Nucleus accumbens (tissue), 56 donors: ENCODE measurements at regions not wholly inside any gene's neighbourhood (a gene's known extent, or its start where the extent isn't known, plus 50 kb on each side); places are given as distances from the start of the nearest gene placed in this dataset.
A peak's percentile ranks its signal among the peaks of the same experiment; 100 is the strongest.

Source experiments
- DNase-seq, 56 donors: peaks; one replicate each; lab custom pipeline; 2025; lab: John Stamatoyannopoulos, UW

DNA sequence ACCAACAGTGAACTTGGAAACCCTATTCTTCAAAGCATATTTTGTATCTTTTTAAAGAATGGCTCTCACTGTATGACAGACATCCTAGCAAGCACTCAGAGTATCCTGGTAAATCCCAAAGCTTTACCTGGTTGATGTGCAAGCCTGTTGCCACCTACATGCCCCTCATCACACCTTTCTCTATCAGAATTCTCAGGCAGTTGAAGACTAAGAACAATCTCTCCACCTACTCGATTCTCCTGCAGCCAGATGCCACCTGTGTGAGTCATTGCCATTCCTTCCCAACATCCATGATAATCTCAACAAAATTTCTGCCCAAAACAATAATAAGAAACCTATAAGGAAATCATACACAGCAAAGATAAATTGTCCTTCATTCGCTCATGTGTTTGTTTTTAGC is 659.8 kb downstream of the BCL11A start:
- DNase-seq: peak in 2 of 56 donors; percentile 5 to 6

DNA sequence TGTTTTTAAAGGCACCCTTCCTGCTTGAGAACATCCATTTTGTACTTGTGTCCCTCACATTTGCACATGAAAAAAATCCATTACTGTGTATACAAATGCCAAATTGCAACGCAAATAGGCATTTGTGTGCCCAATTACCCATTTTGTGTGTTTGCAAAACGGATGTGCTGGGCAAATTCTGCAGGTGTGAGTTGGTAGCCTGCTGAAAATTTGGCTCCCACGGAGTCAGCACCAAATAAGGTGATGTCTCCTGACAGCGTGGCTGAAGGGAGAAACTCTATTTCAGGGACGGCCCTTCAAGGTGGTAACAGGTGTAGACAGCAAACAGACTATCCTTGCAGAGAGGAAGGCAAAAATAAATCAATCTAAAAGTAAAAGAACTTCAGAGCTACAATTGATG is 661.1 kb downstream of the BCL11A start:
- DNase-seq: no peak

GRCh38 chr2:59889305-59889704 is 664.1 kb downstream of the BCL11A start:
- DNase-seq: no peak

- DNase-seq: no peak
Measured at GRCh38 chr2:59888706-59889105, 664.7 kb downstream of the BCL11A start.

DNA sequence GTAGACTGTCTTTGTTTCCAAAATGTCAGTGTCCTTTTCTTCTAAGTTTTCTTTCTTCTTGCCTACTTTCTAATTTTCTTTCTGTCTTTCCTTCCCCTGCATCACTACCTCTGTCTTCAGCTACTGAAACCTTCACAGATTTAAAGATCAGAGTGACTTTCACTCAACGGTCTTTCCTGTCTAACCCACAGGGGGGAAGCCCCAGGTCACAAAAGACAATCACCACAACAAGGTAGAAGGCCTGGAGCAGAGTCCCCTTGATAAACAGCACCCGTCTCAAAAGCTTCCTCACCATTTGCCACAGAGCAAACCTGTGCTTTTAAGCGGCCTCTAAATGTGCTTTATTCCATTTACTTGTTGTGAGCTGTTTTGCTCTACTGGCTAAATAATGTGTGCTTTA is 665.4 kb downstream of the BCL11A start:
- no peak for DNase-seq

GRCh38 chr2:59887366-59887765 is 666.1 kb downstream of the BCL11A start:
- no peak for DNase-seq

DNA sequence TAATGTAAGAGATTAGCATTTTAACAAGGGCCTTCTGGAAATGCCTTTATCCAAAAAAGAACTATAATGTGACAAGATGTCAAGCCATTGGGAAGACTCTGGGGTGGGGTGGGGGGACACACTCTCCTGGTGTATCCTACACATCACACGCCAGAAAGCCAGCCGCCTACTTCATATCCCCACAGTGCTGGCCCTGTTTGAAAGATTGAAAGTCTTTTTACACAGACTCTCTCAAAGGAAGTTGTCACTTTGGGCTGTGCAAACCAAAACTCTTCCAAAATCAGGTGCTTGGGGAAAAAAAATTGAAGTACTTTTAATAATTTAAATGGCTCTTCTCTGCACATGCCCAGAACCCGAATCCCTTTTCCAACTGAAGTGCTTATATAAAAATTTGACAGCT is 666.7 kb downstream of the BCL11A start:
- no peak for DNase-seq

- DNase-seq: peak in 1 of 56 donors; percentile 0
Measured at GRCh38 chr2:59885541-59885940, 667.9 kb downstream of the BCL11A start.

- DNase-seq: no peak
Measured at GRCh38 chr2:59884166-59884565, 669.3 kb downstream of the BCL11A start.

GRCh38 chr2:59882822-59883221 is 670.6 kb downstream of the BCL11A start:
- no peak for DNase-seq

DNA sequence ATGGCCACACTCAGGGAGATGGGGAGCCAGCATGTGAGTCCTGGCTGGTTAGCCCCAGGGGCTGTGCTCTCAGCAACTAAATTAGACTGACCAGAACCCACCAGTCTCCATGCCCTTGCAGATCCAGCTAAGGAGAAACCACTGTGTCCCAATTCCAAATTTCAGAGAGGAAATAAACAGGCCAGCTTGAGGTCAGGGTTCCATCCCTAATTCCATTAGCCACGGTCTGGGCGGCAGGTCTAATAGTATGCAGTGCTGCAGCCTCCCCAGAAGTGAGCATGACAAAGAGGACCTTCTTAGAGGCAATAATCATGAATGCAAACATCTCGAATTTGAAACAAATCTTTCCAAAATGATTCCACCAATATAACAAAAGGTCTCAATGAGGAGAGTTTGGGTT is 671.2 kb downstream of the BCL11A start:
- DNase-seq: no peak

DNA sequence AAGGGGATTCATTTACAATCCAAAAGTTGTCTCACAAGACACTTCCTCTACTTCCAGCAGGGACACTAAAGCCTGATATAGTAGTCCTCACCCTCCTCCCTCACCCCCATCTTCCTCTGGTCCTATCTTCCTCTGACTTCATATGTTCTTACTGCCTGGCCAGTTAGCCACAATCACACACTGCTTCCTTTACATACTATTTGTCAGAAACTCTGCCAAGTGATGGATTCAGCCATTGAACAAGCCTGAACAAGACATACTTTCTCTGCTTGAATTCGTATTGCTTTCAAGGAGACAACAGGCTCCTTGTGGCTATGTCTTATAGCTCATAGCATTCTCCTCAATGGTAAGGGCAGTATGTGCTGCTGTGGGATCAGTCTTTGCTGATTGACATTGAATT is 672.2 kb downstream of the BCL11A start:
- no peak for DNase-seq

DNA sequence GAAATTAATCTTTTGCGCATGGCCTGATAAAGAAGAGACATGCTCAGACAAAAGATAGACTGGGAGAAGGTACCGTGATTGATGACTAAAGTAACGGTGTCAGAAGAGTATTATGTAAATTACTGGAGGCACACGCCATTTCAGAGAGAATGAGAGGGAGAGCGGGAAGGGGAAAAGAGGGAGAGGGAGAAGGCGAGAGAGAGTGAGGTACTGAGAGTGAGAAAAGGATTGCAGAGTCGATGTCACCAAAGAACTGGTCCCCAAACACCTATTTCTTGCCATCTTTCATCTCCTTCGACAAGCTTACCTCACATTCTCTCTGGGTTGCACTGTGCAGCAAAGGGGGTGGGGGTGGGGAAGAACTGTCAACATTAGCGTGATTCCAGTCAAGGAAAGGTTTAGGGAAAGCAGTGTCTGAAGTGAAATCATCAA is 673.7 kb downstream of the BCL11A start:
- DNase-seq: no peak

GRCh38 chr2:59875836-59876235 is 677.6 kb downstream of the BCL11A start:
- no peak for DNase-seq

- DNase-seq: no peak
Measured at GRCh38 chr2:59874971-59875755, 678.3 kb downstream of the BCL11A start.

DNA sequence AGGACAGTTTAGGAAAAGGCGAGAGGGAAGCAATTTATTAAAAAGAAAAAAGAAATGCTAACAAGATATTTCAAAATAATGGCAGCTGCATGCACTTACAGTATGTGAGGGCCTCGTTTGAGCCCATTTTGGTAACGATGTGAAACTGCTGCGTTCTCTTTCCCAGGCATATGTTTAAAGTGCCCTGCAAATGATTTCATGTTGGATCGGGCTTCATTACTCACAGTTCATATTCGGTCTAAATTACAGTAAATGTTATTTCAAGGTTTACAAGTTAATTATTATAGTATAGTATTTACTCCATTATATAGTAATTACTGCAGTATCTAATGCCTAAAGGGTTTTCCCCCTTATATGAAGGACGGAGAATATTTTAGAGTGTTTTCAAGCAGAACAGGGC is 679.1 kb downstream of the BCL11A start:
- DNase-seq: no peak

DNA sequence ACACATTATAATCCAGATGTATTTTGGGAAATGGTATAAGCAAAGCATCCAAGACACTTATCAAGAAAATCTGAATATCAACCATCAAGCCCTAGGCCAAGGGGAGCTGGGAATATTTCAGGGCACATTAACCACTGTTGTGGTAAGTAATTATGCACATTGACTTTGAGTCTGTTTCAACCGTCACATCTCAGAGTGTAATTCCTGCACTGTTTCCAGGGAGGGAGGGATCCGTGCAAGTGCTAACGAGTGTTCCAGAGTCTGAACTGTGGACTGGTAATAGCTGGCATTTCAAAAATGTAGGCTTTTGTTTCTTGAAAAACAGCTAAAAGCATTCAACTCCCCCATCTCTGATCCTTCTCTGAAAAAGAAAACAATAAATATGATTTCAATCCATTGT is 681.6 kb downstream of the BCL11A start:
- DNase-seq: no peak

DNA sequence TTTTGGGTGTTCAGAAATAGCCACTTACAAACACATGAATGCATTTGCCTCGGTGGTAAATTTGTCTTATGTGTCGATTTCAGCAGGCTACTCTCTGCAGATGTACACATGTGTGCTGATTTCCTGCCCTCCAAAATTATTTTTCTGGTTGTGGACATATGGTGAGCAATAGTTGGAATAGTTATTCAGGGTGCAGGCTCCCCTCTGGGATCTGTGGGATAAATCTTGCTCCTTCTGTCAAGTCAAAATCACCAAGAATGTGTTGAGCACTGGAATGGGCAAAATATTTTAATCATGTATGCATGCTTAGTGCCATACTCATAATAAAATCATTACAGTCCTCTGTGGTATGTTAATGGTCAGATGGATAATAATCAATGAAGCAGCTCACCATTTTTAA is 684.5 kb downstream of the BCL11A start:
- no peak for DNase-seq

DNA sequence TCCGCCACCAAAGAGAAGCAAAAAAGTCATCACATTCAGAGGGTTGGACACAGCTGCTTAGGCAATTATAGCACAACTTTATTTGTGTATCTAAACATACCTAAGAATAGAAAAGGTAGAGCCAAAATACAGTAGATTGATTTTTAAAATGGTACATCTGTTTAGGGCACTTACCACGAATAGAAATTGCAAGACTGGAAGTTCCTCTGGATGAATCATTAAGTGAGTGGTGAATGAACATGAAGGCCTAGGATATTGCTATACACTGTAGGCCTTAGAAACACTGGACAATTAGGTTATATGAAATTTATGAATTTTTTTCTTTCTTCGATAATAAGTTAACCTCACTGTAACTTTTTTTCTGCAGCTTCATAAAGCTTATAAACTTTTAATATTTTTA is 687.0 kb downstream of the BCL11A start:
- DNase-seq: no peak

DNA sequence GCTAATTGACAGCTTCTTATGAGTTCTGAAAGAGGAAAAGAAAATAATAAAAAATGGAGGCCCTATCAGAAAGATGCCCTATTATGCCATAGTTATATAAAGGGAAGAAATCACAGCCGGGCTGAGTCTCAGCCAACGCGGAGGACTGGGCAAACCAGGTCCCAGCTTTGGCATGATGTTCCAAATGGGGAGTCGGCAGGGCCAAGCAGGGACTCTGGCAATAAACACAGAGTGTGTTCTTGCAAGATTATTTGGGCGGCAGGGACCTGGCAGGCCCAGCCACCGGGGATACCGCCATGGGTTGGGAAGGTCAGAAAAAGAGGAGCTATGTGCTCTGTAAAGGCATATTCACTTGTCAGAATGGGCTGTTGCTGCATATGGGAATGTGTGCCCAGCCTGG is 694.9 kb downstream of the BCL11A start:
- DNase-seq: no peak

DNA sequence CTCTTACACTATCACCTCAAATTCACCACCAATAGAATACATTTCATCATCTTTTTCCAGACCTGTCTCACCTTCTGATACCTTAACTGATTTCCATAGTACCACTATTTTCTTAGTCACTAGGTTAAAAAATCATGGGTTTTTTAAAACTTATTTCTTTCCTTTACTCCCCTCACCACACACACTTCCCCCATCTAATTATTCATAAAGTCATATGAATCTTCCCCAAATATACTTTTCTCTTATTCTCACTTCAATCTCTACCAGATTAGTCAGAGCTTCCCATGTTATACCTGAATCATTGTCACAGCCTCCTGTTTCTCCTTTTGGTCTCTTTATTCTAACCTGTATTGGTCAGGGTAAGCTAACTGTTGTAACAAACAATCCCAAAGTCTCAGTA is 696.3 kb downstream of the BCL11A start:
- no peak for DNase-seq

DNA sequence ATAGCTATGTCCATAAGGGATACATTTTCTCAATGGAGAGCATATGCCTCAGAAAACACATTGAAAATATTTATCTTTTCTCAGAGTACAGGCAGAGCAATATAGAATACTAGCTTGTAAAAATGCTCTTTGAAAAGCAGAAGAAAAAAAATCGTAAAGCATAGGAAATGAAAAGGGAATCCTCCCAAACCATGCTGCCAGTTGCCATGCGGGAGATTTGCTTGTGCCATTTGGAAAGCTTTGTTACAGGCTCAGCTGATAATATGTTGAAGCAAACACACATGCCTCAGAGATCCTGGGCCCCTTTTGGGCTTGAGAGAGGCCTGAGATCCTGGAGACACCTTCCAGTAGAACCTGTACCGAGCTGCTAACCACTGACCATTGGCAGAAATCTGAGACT is 697.1 kb downstream of the BCL11A start:
- DNase-seq: no peak

GRCh38 chr2:59853032-59853431 is 700.4 kb downstream of the BCL11A start:
- DNase-seq: no peak
